GM11168 (cell line): ENCODE measurements at regions not wholly inside any gene's neighbourhood (a gene's known extent, or its start where the extent isn't known, plus 50 kb on each side); places are given as distances from the start of the nearest gene placed in this dataset.
"Not testable (repeated sequence)": the region's sequence is repeated elsewhere in the genome, so short reads cannot be mapped to it uniquely, and the experiment has no call there.

ENCODE experiments used
- in situ Hi-C: fragments of 300-500 bp; cut with MboI; formaldehyde crosslinking; loops from one replicate; pipeline ENCODE4 v1.12.0; 2022; ENCODE audit warnings: low sequenced_read_pairs; ENCODE audit not compliant: unreplicated experiment

DNA sequence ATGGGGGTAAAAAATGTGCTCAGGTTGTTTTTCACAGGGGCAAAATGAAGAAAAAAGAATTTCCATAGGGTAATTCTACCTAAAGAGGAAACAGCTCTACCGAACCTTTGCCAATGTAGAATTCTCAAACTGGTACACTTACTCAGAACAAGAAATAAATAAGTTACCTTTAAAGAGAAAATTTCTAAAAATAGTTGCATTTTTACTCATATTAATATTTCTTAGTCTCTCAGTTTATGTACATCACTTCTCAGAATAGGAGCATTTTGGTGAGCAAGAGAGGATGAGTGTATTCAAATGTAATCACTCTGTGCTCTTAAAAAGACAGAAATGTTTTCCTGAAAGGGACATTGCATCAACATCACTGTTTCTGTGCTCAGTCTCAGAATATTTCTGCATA is 574.7 kb upstream of the SLC8A1 start:
- in situ Hi-C loops, result no loop called here

DNA sequence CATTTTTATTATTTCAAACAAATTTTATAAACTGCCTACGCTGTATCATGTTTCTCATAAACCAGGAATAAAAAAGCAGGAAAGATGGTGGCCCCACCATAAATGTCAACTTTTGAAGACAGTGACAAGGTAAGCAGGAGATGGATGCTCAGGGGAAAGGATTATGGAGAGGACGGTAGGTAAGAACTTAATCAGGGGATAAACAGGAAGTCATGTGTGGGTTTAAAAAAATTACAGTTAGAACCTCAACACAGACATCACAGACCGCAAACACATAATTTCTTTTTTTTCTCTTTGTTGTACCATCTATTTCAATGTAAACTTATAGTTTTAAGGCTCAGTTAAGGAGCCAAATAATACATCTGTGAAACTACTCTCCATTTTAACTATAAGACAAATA is 575.2 kb upstream of the SLC8A1 start:
- in situ Hi-C loops, result no loop called here

DNA sequence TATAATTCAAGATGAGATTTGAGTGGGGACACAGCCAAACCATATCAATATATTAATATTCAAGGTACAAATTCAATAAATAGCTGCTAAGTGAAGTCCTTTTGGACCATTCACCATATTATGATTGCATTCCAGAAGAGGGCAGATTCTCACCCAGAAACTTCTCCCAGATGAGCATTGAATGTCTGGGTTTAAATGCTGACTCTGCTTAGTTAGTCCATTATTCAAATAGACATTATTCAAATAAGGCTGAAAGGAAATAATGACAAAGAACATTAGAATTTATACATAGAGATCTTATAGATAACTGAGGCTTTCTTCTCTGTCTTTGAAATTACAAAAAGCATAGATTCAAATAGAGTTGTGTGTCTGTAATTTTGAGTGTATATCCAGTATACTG is 579.4 kb upstream of the SLC8A1 start:
- in situ Hi-C loops, result no loop called here

DNA sequence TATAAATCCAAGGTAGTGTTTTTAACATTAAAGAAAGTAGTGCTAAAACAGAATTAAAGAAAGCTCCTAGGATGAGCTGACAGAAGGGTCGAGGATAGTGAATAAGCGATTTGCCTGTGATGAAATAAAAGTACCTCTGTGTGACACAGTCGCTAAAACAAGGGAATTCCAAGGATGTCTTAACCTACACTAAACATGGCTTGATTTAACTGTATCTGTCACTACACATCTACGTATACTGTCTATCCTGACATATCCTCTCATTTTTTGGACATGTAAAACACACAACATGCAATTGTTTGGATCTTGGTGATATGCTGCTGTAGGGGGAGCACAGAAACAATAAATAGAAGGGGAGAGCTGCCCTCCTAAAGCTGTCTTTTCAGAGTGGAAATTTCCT is 580.8 kb upstream of the SLC8A1 start:
- in situ Hi-C loops, result no loop called here

DNA sequence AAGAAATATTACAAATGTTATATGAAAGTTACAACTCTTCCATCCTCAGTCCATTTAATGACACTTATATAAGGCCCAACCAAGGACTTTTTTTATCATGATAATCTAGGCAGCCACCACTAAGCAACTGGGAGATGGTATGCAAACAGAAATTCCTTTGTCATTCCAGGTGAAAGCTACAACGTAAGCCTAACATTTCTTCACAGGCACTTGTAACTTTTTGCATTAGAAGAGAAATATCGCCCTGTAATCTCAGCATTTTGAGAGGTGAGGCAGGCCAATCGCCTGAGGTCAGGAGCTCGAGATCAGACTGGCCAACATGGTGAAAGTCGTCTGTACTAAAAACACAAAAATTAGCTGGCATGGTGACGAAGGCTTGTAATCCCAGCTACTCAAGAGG is 581.2 kb upstream of the SLC8A1 start:
- in situ Hi-C loops, result no loop called here

DNA sequence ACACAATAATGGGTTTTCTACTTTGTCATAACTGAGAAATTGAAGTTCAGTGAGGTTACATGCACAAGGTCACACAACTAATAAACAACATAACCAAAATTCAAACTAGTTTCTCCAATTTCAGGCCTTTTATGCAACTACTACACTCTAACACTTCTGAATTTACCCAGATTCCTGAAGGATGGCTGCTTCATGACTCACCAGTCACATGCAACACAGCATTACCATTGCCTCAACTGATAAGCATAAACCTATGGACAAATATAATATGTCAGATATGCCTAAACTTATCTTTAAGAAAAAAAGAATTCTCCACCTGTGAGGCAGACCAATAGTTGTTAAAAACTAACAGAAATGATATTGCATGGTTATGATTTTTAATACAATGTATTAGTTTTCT is 586.5 kb upstream of the SLC8A1 start:
- in situ Hi-C loops, result no loop called here

DNA sequence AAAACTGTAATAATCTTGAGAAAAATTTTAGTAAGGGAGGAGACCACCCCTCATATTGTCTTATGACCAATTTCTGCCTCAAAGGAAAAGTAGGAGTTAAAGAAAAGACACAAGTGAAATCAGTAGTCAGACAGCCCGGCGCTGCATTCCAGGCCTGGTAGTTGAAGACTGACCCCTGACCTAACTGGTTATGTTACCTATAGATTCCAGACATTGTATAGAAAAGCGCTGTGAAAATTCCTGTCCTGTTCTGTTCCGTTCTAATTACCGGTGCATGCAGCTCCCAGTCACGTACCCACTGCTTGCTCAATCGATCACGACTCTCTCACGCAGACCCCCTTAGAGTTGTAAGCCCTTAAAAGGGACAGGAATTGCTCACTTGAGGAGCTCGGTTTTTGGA is 587.9 kb upstream of the SLC8A1 start:
- in situ Hi-C loops, result not testable (repeated sequence)

DNA sequence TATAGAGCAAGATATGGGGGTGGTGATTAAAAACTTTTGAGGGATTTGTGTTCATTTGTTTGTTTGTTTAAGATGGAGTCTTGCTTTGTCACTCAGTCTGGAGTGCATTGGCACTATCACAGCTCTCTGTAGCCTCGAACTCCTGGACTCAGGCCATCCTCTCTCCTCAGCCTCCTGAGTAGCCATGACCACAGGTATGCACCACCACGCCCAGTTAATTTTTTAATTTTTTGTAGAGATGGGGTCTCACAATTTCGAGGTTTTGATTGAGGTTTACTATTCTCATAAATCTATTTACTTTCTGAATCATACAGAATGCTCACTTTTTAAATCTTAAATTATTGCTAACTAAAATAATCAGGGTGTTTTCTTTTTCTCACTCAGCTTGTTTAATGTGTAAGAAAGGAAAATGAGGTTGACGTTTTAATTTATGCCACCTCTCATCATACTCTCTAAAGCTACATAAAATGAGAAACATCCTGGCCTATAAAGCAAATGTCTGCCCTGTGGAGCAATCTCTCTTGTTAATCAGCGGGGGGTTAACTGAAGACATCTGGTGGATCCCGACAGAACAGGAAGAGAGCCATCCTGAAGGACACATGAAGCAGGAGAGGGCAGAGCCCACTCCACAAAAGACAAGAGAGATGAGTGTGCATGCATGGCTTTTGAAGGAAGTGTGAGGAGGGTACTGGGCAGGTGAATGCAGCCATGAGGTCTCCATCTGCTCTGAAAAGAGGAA is 589.1 kb upstream of the SLC8A1 start:
- in situ Hi-C loops, result no loop called here

DNA sequence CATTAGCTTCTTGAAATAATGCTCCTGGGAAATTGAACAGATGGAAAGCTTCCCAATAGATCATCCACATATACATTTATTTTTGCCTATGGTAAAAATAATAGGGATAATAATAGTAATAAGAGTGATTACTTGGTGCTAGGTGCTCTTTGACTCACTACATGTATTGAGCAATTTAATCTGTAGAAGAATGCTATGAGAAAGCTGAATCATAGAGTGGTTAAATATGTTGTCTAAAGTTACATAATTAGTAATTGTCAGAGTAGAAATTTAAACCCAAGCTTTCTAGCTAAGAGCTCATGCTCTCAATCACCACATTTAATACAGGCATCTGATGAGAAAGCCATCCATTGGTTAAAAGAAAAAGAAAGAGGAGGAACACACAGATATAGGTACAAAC is 590.5 kb upstream of the SLC8A1 start:
- in situ Hi-C loops, result no loop called here

DNA sequence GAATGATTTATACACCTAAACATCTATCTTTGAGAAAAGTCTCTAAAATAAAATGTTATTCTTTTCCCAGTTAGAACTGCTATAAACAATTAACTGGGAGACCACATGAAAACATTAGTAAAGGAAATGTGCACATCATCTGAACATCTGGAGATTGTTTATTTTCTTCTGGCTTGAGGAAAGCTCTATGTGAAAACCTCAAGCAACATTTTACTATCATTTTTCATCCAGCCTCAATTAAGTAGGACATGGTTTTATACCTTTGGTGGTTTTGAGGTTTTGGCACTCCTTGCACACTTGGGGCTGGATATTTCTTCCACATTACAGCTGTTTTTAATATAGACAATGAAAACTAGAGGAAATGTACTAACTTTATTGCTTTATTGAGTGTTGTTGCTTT is 609.5 kb upstream of the SLC8A1 start:
- in situ Hi-C loops, result no loop called here

DNA sequence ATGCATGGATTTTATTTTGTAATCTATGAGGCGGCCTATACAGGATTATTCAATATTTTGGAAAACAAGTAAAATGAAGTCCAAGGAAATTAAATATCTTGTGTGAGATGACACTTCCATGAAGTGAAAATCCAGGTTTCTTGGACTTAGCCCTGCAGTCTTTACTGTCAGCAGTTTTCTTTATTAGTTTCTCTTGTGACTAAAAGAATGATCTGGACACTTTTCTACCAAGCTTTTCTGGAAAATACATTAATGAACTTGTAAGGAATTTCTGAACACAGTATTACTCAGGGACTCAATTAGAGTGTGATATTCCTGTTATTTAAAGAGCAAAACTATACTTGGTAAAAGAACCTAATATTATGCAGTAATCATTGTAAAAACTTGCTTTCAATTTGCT is 610.4 kb upstream of the SLC8A1 start:
- in situ Hi-C loops, result no loop called here

DNA sequence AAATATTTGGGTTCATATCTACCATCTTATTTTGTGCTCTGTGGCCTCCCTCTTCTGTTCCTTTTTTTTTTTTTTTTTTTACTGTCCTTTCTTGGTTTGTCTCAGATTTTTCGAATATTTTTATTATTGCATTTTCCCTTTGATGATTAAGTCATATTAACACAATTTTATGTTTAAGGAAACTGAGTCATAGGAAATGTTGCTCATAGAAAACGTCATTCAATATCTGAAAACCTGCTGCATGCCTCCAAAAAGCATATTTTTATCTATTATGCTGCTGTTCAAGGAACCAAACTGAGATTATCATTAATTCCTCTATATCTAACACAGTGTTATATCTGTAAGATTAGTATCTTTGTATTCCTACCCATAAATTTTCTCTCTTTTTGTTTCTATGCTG is 614.3 kb upstream of the SLC8A1 start:
- in situ Hi-C loops, result no loop called here

DNA sequence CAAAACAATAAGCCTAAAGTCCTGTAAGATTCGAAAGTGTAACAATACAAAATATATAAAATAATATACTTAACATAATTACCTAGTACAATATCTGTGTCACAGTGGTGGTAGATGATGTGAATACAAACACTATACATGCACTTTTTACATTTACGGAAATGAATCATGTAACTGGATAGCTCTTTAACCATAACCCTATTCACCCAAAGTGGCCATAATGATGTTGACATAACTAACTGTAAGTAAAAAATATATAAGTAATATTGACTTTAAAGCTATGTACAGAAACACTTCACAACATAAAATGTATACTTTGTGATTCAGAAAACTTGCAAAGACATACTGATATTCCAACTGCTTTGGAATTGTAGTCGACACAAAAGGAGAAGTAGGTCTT is 616.9 kb upstream of the SLC8A1 start:
- in situ Hi-C loops, result no loop called here

DNA sequence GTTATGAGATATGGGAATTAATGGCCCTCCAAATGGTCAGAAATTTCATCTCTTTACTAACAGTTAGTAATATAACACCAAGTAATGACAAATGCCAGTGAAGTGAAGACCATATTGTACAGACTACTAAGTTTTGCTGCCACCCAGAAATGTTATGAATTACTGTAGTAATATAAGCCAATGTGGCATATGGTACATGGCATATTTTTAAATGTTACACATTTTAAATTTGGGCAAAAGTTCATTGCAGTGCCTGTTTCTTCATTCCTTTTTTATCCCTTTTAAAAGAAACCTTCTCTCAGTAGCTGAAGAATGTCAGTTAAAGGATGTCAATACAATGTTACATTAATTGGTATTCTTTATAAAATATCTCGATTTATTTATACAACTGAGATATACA is 626.5 kb upstream of the SLC8A1 start:
- in situ Hi-C loops, result no loop called here

DNA sequence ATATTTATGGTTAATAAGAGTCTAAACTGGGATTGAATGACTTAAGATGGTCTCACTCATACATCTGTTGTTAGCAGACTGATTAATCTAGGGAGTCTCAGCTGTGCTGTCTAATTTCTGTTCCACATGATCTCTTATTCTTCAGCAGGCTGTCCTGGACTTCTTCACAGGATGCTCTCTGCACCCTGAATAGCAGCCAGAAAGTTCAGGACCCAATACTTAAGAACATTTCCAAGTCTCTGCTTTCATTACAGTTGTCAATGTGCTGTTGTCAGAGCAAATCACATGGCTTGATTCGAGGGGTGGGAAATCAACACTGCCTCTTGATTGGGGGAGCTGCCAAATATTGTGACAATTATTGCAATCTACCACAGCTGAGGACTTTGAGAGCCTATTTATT is 627.1 kb upstream of the SLC8A1 start:
- in situ Hi-C loops, result no loop called here

DNA sequence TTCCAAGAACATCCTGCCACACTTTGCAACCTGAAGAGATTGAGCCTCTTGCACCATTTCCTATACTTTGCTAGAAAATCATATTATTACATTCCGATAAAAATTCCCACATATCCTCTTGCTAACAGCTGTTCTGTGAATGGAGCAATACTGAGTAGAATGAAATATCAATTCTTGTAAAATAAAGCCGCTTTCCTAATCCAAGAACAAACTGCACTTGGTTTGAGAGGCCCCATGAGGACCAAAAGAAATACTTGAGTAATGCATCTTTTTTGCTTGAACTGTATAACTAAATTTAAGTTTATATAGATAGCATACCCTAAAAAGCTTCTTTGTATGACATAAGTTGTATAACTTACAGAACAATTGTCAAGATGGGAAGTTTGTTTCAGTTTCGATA is 632.4 kb upstream of the SLC8A1 start:
- in situ Hi-C loops, result no loop called here

DNA sequence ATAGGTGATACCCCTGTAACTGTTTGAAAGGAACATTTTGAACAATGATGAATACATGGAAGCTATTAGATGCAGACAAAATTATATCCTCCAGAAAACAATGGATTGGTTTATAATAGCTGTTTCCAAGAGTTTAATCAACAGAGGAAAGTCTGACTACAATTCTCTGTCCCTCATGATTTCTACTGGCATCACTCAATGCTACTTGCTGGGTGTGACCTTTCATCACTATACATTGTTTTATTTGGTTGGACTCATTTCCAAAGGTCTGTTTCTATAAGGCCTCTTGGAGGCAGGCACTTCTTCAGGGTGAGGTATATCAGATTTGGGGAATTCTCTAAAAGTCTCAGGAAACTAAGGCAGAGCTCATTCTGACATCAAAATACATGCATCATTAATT is 636.1 kb upstream of the SLC8A1 start:
- in situ Hi-C loops, result no loop called here

DNA sequence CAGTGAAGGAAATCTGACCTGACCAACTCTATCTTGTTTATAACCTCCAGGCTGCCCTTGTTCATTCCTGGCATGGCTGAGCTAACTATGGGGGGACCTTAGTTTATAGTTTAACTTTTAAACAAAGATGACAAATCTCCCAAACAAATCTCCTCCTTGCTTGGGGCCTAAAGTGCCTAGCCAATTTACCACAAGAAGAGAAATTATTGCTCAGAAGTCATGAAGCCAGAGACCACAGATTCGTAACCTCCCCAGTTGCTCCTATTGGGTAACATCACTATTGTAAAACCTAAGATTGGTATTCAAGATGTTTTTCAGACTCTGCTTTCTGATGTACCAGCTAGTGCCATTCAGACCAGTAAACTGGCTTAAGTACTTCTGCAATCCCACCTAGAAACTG is 649.4 kb upstream of the SLC8A1 start:
- in situ Hi-C loops, result no loop called here

DNA sequence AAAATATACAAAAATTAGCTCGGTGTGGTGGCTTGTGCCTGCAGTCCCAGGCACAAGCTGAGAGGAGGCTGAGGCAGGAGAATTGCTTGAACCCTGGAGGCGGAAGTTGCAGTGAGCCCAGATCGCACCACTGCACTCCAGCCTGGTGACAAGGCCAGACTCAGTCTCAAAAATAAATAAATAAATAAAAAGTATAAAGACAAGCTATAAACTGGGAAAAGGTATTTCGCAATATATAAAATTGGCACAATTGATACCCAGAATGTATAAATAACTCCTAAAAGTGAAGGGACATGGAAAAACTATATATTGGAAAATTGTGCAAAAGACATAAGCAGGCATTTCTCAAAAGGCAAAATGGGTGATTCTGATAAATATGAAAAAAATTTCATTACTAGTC is 657.9 kb upstream of the SLC8A1 start:
- in situ Hi-C loops, result no loop called here

DNA sequence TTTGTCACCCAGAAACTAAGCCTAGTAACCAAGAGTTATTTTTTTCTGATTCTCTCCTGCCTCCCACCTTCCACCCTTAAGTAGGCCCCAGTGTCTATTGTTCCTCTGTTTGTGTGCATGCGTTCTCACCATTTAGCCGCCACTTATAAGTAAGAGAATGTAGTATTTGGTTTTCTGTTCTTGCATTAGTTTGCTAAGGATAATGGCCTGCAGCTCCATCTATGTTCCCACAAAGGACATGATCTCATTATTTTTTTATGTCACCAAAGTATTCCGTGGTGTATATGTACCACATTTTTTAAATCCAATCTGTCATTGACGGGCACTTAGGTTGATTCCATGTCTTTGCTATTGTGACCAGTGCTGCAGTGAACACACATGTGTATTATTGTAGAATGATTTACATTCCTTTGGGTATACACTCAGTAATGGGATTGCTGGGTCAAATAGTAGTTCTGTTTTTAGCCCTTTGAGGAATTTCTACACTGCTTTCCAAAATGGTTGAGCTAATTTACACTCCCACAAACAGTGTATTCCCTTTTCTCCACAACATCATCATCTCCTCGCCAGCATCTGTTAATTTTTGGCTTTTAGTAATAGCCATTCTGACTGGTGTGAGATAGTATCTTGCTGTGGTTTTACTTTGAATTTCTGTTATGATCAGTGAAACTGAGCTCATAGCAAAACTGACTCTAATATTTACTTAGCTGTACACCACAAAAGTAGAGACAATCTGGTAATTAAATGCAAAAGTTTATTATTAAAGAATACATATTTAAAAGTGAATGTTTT is 660.1 kb upstream of the SLC8A1 start:
- in situ Hi-C loops, result no loop called here

DNA sequence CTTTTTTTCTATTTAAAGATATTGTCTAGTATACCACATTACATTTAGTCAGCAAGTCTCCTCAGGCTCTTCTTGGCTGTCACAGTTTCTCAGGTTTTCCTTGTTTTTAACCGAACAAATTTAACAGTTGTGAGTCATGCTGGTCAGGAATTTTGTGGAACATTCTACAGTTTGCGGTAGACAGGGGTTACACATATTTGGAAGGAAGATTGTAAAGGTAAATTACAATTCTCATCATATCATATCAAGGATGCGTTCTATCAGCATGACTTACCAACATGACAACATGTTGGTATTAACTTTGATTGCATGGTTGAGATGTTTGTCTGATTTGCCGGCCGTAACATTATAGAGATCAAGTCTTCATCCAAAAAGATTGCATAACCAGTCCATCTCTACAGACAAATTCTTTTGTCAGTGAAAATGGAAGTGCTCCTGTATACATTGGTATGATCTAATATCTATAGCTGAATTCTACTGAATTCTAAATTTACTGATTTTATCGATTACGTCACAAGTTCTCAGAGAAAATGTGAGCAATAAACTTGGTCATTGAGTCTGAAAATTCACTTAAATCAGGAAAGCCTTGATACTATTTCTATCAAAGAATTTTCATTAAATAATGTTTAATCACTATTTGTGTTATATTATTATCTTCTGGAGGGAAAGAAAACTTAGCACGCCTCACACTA is 664.4 kb upstream of the SLC8A1 start:
- in situ Hi-C loops, result no loop called here
